DND-41 (cell line): ENCODE measurements at regions not wholly inside any gene's neighbourhood (a gene's known extent, or its start where the extent isn't known, plus 50 kb on each side); places are given as distances from the start of the nearest gene placed in this dataset.

Experiments
- CTCF ChIP-seq: IDR thresholded peaks from 2 replicates; pipeline ENCODE4 v1.5.1; 2012; ENCODE audit warnings: borderline replicate concordance, low read length, moderate library complexity, mild to moderate bottlenecking; ENCODE audit not compliant: poor library complexity, severe bottlenecking; ENCODE audit errors: extremely low read depth
- EZH2 ChIP-seq: IDR thresholded peaks from 3 replicates; pipeline ENCODE4 v1.6.1; 2012; ENCODE audit warnings: borderline replicate concordance, low read depth, mild to moderate bottlenecking, moderate library complexity, low read length, inconsistent platforms; ENCODE audit not compliant: severe bottlenecking

GRCh38 chr15:62558640-62559380, 393.7 kb upstream of the C2CD4B start:
- TF ChIP-seq CTCF: no peak
- no peak for TF ChIP-seq EZH2
